HG02610 (cell line): ENCODE measurements at regions not wholly inside any gene's neighbourhood (a gene's known extent, or its start where the extent isn't known, plus 50 kb on each side); places are given as distances from the start of the nearest gene placed in this dataset.
"Not testable (repeated sequence)": the region's sequence is repeated elsewhere in the genome, so short reads cannot be mapped to it uniquely, and the experiment has no call there.

ENCODE experiments used
- ATAC-seq: cut with Tn5 transposase; IDR thresholded peaks from one replicate; pipeline ENCODE4 v1.9.1; 2021; ENCODE audit warnings: mild to moderate bottlenecking, moderate library complexity; ENCODE audit not compliant: unreplicated experiment

DNA sequence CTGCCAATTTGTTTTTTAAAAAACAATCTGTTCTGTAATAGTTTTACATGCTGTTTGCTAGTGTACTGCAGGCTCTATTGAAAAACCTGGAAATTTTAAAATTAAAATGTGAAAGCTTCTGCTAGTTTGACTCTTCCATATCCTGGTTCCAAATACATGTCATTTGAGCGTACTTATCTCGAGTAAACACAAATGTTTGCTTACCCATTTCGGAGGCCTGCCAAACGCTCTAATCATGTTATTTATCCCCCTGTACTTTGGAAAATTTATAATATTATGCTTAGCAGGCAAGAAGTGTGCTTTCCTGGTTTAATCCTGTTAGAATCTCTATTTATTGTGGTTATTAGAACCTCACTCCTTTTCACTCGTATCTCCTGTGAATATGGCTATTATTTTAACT is 476.8 kb upstream of the CYLC2 start:
- no peak for ATAC-seq

DNA sequence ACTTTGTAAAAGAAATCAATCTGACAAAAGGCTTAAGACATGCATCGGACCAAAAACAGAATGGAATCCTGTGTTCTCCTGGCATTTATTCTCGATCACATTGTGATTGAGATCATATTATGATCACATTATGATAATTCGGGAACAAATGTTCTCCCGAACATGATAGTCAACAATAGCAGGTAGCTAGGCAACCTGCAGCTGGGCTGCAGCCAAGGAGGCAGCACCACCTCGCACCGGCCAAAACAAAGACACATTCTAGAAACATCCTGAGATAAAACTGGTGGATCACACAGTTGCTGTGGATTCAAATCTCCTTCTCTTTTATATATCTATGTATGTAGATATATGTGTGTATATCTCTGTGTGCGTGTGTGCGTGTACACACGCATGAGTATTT is 480.6 kb upstream of the CYLC2 start:
- no peak for ATAC-seq

DNA sequence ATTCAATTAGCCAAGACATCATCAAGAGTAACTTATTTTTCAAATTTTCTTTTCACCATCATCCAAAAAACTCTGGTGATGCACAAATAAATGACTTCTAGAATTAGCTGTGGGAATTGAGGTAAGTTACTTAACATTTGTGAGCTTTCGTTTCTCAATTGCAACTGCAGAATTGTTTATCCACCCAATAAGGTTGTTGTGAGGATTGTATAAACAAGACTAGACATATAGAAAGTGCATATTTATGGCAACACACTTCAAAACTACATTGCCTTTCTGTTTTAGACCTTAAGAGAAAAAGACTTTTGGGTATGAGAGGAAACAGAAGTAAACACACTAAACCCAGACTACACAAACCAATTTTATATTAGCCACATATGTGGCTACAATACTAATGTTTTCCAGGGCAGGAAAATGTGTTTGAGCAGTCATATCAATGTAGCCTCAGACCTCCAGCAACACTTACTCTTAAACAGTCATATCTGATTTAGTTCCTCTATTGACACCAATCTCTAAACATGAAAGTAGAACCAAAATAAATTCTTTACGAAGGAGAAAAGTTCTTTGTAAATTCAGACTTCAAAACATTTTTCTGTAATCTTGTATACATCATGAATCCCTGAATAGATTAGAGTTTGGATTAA is 488.0 kb upstream of the CYLC2 start:
- peak; percentile 94 for ATAC-seq

DNA sequence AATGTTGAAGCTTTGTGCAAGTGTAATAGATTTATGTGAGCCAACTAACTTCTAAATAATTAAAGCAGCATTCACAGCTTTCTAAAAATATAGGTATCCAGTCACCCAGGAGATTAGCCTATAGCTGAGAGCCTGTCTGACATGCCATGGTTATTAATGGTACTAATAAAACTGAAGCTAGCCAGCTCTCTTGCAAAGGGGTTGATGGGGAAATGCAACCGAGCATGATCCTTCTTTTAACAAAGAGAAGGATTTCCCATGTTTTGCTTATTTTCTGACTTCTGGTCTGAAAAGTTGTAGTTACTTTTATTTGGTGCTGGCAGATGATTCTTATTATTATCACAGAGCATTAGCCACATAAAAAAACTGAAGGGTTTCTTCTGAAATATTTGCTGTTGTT is 488.7 kb upstream of the CYLC2 start:
- no peak for ATAC-seq

DNA sequence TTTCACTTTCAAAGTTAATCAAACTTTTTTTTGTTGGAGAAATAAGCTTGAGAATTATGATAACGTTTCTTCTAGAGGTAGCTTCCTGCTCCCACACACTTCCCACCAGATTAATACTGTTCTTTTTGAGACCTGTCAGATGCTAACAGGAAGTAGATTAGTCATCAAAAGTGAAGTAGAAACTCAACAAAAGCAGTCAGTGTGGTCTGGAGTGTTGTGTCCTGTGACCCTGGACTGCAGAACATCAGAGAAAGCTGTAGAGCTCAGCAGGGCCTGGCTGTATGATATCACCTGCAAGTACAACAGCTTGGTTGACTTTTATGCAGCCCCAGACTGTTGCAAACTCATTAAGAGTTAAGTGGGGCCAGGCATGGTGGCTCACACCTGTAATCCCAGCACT is 495.7 kb upstream of the CYLC2 start:
- peak; percentile 97 for ATAC-seq

DNA sequence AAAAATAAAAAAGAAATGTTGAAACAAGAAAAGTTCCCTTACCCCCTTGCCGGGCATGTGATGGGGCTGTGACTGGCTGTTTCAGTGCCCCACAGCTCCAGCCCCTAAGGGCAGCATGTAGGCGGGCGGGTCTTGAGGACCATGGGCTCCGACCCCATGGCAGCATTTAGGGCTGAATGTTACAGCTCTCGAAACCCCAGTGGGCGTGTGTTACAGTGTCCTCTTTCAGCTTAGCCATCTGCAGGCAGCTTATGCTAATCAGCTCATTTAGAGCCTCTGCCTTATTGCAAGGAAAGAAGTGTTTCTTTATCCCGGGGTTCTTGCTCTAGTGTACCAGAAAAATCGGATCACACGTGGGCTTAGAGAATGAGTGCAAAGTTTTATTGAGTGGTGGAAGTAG is 497.4 kb upstream of the CYLC2 start:
- ATAC-seq: no peak

DNA sequence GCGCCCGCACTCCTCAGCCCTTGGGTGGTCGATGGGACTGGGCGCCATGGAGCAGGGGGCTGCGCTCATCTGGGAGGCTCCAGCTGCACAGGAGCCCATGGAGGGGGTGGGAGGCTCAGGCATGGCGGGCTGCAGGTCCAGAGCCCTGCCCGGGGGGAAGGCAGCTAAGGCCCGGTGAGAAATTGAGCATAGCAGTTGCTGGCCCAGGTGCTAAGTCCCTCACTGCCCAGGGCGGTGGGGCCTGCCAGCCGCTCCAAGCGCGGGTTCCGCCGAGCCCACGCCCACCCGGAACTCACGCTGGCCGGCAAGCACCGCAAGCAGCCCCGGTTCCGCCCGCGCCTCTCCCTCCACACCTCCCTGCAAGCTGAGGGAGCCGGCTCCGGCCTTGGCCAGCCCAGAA is 508.2 kb upstream of the CYLC2 start:
- not testable (repeated sequence) for ATAC-seq

DNA sequence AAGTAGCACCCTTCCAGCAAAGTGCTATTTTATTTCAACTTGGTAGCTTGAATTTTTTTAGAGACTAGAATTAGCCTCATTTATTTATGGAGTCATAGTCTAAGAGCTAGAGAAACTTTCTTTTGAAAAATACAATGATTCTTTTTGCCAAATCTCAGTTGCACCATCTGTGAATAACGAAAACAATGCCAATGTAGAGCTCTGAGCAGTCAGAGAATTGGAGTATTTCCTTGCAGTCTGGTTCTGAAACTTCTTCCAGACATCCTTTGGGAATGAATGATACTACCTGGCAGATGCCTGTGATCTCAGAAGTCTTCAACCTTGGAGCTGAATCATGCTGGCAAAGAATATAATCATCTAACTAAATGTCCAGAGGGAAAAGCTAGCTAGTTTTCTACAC is 511.5 kb upstream of the CYLC2 start:
- ATAC-seq: no peak

DNA sequence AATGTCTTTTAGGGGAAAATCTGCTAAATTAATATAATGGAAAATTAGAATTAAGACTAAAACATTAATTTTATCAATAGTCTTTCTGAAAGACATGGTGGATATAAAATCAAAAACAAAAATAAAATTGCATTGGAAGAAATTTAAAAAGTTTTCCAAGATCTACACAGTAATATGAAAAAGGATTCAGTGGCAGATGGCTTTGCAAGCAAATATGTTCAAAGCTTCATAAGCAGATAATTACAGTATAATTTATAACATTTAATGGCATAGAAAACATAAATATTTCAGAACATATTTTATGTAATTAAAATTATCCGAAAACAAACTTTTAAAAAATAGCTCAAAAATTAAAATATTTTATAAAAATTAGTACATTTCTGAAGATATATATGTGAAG is 512.4 kb upstream of the CYLC2 start:
- no peak for ATAC-seq

DNA sequence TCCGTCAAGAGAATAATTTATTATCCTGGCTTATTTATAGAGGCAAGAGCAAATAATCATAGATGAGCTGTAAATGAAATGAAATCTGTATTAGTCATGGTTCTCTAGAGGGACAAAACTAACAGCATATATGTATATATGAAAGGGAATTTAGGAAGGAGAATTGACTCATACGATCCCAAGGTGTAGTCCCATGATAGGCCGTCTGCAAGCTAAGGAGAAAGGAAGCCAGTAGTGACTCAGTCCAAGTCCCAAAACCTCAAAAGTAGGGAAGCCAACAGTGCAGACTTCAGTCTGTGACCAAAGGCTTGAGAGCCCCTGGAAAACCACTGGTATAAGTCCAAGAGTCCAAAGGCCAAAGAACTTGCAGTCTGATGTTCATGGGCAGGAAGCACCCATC is 515.9 kb upstream of the CYLC2 start:
- no peak for ATAC-seq

DNA sequence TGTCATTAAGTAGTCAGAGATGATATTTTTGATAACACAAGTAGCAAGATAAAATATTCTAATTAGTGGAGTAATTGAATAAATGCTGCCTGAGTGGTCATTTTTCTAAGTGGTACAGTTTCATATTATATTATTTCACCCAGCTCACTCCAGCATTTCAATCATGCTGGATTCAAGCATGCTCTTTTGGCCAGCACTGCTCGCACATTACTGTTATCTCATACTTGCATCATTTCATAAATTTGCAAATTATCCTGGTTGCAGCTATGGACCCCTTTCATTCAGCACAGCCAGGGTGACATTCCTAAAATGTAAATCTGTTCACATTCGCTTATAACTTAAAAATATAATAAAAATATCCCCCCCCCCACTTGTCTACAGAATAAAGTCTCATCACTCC is 520.8 kb upstream of the CYLC2 start:
- no peak for ATAC-seq

DNA sequence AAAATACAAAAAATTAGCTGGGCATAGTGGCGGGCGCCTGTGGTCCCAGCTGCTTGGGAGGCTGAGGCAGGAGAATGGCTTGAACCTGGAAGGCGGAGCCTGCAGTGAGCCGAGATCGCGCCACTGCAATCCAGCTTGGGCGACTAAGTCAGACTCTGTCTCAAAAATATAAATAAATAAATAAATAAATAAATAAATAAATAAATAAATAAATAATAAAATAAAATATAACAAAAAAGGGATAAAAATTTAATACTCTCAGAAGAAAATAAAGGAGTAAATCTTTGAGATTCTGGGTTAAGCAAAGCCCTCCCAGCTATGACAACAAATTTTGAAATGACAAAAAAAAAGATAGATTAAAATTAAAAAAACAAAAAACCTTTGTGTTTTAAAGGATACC is 525.7 kb upstream of the CYLC2 start:
- not testable (repeated sequence) for ATAC-seq

DNA sequence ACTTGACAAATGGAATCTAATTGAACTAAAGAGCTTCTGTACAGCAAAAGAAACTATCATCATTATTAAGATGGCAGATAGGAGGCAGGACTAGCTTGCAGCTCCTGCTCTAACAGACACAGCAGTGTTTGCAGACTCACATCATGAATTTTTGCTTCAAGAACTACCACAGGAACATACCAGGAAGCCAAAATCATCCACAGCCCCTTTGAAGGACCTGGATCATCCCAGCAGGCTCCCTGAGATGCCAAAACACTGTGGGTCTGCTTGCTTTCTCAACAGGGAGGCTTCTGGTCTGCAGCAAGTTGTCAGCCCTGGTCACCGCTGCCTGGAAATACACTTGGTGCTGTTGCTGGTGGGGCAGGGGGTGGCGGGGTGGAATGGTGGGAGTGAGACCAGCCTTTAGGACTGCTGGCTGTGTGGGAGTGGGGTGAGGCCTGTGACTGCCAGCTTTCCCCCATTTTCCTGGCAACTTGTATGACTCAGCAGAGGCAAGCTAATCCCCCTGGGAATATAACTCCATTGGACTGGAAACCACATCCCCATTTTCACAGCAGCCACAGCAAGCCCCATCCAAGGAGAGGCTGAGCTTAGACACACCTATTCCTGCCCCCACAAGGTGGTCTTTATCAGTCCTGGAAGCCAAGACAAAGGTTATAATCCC is 533.8 kb upstream of the CYLC2 start:
- ATAC-seq: no peak

DNA sequence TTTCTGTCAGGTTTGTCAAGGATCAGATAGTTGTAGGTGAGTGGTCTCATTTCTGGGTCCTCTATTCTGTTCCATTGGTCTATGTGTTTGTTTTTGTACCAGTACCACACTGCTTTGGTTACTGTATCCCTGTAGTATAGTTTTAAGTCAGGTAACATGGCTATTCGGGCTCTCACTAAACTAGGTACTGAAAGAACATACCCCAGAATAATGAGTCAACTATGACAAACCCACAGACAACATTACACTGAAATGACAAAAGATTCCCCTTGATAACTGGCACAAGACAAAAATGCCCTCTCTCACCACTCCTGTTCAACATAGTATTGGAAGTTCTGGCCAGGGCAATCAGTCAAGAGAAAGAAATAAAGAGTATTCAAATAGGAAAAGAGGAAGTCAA is 535.3 kb upstream of the CYLC2 start:
- ATAC-seq: peak; percentile 95

DNA sequence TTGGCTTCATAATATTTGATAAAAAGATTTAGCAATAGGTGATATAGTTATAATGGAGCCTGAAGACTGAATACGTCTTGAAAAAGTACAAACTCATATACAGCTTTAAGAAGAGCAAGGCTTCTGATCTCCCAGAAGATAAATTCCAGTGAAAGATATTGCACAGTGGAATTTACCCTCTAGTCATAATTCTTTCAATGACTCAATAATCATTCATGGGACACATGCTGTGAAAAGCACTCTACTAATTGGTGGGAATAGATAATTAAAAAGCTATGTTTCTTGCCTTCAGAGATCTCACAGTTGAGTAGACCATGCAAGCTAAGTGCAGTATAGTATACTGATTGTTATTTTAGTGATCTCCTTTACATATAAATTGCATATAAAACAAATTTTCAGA is 538.6 kb upstream of the CYLC2 start:
- no peak for ATAC-seq

DNA sequence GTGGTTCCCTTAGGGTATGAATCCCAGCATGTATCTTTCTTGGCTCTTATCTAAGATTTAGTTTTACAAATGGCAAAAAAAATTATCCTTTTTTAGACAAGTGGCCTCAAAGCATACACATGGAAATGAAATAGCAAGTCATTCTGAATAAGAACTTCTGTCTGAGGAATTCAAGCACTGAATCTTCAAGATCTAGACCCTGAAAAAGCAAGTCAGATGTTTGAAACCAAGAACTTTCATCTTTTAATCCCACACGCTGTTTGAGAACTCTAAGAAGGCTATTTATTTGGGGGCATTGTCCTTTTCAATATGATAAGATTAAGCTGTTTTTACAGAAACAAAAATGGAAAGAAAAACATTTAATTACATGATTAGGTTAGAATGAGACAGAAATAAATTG is 549.2 kb upstream of the CYLC2 start:
- ATAC-seq: no peak

DNA sequence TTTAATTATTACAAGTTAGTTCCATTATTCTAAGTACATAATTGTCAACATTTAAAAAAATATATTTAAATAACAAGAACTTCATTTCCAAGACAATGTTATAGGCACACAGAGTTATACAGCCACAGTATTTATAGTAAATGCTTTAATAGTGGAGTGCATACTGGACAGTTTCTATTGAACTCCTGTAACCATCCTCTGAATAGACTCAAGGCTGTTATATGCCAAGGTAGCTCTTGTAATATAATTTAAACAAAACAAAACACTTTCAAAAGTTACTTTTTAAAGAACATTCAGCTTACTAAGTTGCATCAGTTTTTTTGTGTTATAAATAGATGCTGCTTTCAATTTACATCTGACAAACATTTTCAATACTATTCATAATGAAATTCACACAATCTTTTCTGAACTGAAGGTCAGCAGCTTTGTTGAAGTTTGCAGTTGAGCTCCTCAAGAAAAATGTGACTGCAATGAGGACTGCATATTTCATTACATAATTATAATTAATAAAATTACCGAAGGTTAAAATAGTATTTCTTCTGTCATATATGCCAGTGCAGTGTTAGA is 549.9 kb upstream of the CYLC2 start:
- ATAC-seq: peak; percentile 66

DNA sequence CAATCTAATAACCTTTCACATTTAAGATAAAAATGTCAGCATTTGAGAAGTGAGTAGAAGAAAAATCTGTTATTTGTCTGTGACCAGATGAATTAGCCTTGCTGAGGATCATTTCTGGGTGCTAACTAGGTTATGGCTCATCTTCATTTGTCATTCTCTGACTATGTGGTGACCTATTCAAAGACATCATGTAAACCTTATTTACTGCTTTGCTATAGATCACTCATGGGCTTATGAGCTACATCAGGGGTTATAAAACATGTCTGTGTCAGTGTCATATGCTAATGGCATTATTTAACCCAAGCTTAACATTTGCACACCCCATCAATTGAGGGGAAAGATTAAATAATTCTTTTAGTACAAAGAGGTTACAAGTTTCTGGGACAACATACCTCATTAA is 555.5 kb upstream of the CYLC2 start:
- no peak for ATAC-seq

DNA sequence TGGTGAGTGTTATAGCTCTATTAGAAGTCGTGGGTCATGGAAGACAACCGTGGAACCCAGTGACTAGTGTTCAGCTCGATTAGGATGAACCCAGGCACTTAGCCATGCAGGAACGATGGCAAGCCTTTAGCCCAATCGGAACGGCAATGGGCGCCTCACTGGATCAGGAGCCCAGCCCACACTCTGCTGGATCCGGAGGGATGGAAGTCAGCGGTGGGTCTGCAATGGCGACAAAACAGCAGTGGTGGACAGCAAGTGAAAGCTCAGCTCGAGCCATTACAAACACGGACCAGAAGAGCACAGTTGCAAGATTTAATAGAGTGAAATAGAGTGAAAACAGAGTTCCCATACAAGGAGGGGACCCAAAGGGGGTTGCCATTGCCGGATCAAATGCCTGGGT is 558.5 kb upstream of the CYLC2 start:
- not testable (repeated sequence) for ATAC-seq

DNA sequence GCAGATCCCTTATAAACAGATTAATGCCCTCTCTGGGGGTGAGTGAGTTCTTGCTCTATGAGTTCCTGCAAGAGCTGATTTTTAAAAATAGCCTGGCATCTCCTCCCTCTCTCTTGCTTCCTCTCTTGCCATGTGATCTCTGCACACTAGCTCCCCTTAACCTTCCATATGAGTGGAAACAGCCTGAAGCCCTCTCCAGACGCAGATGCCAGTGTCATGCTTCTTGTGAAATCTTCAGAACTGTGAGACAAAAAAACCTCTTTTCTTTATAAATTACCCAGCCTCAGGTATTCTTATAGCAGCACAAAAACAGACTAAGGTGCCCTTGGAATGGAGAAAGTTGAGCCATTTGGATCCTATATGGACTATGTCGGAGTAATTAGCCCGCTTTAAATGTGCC is 559.7 kb upstream of the CYLC2 start:
- ATAC-seq: no peak

DNA sequence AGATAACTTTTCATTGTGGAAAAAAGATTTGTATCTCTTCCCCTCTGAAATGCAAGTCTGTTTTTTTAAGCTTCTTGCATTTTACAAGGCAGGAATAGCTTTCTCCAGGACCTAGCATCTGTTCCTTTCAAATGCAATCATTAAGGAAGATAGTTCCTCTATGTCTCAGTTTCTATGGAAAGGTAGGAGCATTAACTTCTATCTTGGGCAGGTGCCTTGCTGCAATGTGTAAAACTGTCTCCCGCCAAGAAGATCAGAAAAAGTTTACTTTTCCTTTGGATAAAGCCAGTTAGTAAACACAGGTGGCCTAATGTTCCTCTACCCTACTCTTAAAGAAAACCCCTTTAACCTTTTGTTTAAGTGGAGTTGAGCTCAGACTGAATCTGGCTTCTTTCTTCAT is 560.6 kb upstream of the CYLC2 start:
- no peak for ATAC-seq

DNA sequence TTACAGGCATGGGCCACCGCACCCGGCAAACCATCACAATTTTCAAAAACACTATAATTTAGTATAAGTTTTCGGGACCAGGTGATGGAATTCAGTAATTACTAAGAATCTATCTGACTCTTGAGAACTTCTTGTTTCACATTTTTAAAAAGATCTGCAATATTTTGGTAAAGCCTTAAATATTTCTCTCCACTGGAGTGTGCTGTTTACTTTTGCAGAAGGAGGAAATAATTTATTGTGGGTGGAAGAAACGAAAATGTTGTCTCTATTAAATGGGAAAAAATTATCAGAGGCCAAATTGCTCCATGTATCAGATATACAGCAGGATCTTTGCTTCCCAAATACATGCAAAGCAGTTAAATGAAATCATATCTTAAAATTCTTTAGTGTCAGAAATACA is 566.8 kb upstream of the CYLC2 start:
- ATAC-seq: no peak

DNA sequence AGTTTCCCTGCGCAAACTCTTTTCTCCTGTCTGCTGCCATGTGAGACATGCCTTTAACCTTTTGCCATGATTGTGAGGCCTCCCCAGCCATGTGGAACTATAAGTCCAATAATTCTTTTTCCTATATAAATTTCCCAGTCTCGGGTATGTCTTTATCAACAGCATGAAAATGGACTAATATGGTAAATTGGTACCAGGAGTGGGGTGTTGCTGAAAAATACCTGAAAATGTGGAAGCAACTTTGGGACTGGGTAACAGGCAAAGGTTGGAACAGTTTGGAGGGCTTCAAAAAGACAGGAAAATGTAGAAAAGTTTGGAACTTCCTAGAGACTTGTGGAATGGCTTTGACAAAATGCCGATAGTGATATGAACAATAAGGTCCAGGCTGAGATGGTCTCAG is 578.9 kb upstream of the CYLC2 start:
- not testable (repeated sequence) for ATAC-seq
